ENCODE measurements at regions not wholly inside any gene's neighbourhood (a gene's known extent, or its start where the extent isn't known, plus 50 kb on each side); places are given as distances from the start of the nearest gene placed in this dataset.

- no peak overlapping the region for H3K27ac ChIP-seq
- no peak overlapping the region for H3K4me3 ChIP-seq
- no peaks in the 10 kb centered on the region for H4K20me1 ChIP-seq (ENCODE audit: insufficient read depth, poor library complexity, severe bottlenecking)
- no peaks in the 10 kb centered on the region for H3K79me2 ChIP-seq
- H3K36me3 ChIP-seq (replicated peaks; ENCODE audit: insufficient read depth, low read depth): no peaks in the 10 kb centered on the region
- peaks cover 3% of the 10 kb centered on the region for H3K9me3 ChIP-seq (ENCODE audit: low read depth)
- no peaks in the 10 kb centered on the region for H3K9me2 ChIP-seq (replicated peaks; ENCODE audit: insufficient read depth)
- H3K4me1 ChIP-seq (ENCODE audit: insufficient read depth): no peaks in the 10 kb centered on the region
- H2AFZ ChIP-seq: no peak overlapping the region
- no peak overlapping the region for H3K4me2 ChIP-seq
- TF ChIP-seq CTCF (IDR thresholded peaks at IDR 0.05; ENCODE audit: poor library complexity) (no peak), EZH2phosphoT487 (IDR thresholded peaks at IDR 0.05; ENCODE audit: low read depth, severe bottlenecking, unreplicated experiment) (no peak), EZH2 (IDR thresholded peaks at IDR 0.05; ENCODE audit: borderline replicate concordance) (no peak)
- no peaks in the 10 kb centered on the region for H3K27me3 ChIP-seq
- DNase-seq (ENCODE audit: low spot score): no peak
Measured at GRCh38 chr3:27865731-27866130, 143.6 kb upstream of the EOMES start.

GRCh38 chr3:27869152-27869551 is 147.0 kb upstream of the EOMES start:
- H3K36me3 ChIP-seq (replicated peaks; ENCODE audit: insufficient read depth, low read depth): no peaks in the 10 kb centered on the region
- H3K4me3 ChIP-seq: no peak overlapping the region
- H3K27me3 ChIP-seq: no peaks in the 10 kb centered on the region
- TF ChIP-seq CTCF (IDR thresholded peaks at IDR 0.05; ENCODE audit: poor library complexity): no peak
- no peak for TF ChIP-seq EZH2phosphoT487 (IDR thresholded peaks at IDR 0.05; ENCODE audit: low read depth, severe bottlenecking, unreplicated experiment)
- TF ChIP-seq EZH2 (IDR thresholded peaks at IDR 0.05; ENCODE audit: borderline replicate concordance): no peak
- no peak overlapping the region for H2AFZ ChIP-seq
- no peaks in the 10 kb centered on the region for H3K4me1 ChIP-seq (ENCODE audit: insufficient read depth)
- H3K27ac ChIP-seq: no peak overlapping the region
- H3K9me3 ChIP-seq (ENCODE audit: low read depth): peaks cover 3% of the 10 kb centered on the region
- H3K4me2 ChIP-seq: no peak overlapping the region
- H4K20me1 ChIP-seq (ENCODE audit: insufficient read depth, poor library complexity, severe bottlenecking): no peaks in the 10 kb centered on the region
- H3K79me2 ChIP-seq: no peaks in the 10 kb centered on the region
- H3K9me2 ChIP-seq (replicated peaks; ENCODE audit: insufficient read depth): no peaks in the 10 kb centered on the region
- DNase-seq (ENCODE audit: low spot score): no peak

GRCh38 chr3:27877061-27878013 is 155.2 kb upstream of the EOMES start:
- Histone ChIP-seq H3K9me3 (ENCODE audit: low read depth) (no peaks in the 10 kb centered on the region), H4K20me1 (ENCODE audit: insufficient read depth, poor library complexity, severe bottlenecking) (no peaks in the 10 kb centered on the region), H3K4me1 (ENCODE audit: insufficient read depth) (no peaks in the 10 kb centered on the region), H2AFZ (no peak overlapping the region), H3K36me3 (replicated peaks; ENCODE audit: insufficient read depth, low read depth) (no peaks in the 10 kb centered on the region), H3K27me3 (no peaks in the 10 kb centered on the region), H3K4me3 (no peak overlapping the region), H3K27ac (no peak overlapping the region), H3K79me2 (no peaks in the 10 kb centered on the region), H3K9me2 (replicated peaks; ENCODE audit: insufficient read depth) (no peaks in the 10 kb centered on the region), H3K4me2 (no peak overlapping the region)
- TF ChIP-seq EZH2phosphoT487 (IDR thresholded peaks at IDR 0.05; ENCODE audit: low read depth, severe bottlenecking, unreplicated experiment) (no peak), CTCF (IDR thresholded peaks at IDR 0.05; ENCODE audit: poor library complexity) (no peak), EZH2 (IDR thresholded peaks at IDR 0.05; ENCODE audit: borderline replicate concordance) (no peak)
- no peak for DNase-seq (ENCODE audit: low spot score)
- 72% methylated on average over 7 of the region's 7 CpGs for WGBS (ENCODE audit: low lambda C conversion rate, missing lambda C conversion rate)

Measured in hepatocyte (in vitro differentiated cells).